GM12874 (cell line): ENCODE measurements at regions not wholly inside any gene's neighbourhood (a gene's known extent, or its start where the extent isn't known, plus 50 kb on each side); places are given as distances from the start of the nearest gene placed in this dataset.

Experiments used
- CTCF ChIP-seq: IDR thresholded peaks from 2 replicates; pipeline ENCODE4 v1.5.1; 2011; ENCODE audit warnings: low read depth, mild to moderate bottlenecking, control low read depth, low read length, moderate library complexity; ENCODE audit not compliant: insufficient read depth

DNA sequence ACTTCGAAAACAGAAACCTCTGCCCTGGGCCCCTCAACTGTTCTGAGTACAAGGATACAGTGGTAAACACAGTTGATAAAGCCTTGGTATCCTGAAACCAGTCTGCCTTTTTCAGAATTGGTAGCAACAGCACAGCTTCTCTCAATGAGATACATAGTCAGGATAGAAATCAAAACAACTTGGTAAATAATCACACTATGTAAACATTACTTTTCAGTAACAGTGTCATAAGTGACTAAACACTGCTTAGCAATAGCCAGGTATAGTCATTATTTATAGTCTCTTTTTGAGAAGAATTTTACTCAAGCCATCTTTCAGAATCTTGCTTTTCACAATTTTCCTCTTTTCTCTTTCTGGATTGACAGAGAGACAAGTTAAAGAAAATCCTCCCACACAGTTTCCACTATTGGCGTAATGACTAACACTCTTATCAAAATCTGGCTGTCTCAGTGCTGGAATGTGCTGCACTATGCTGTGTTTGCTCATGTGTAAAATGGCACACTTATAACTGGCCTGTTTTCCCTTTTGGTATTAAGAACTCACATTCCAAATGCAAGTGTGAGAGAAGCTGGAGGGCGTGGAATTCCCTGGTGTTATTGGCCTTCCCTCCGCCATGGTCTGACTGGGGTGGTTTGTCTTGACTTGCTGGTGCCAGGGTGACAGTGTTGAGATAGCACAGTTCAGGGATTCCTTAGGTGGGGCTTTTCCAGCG lies 368.8 kb downstream of the TDRD3 start:
- no peak for TF ChIP-seq CTCF

- TF ChIP-seq CTCF = no peak
Measured at GRCh38 chr13:60759499-60759898, 362.5 kb downstream of the TDRD3 start.

- no peak for TF ChIP-seq CTCF
Measured at GRCh38 chr13:60758637-60759036, 361.6 kb downstream of the TDRD3 start.

DNA sequence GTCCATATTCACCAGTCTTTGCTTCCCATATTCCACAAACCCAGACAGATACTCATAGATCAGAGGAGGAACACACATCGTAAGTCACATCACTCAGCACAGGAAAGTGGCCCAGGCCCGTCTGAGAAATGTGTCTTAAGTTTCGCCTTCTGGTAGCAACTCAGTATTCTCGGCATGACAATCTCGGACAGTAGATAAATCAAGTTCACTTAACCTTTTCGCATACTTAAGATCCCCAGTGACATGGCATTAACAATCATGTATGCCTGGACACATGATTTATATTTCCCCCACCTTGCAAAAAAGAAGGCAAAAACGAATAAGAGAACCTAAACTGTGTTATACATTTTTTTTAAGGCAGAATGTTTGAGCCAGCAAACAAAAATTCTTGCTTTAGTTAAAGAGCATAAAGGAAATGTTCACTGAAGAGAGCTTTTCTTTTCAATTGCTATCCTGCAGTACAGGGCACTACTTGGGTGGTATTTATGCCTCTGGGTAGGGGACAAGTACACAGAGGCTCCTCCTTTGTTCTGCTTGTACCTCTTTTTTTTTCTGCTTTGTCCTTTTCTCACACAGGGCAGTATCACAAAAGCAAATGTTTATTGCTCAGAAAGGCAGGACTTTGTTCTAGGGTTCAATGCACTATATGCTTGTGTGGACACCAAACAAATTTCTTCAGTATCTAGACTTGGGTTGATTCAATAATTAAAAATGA lies 360.6 kb downstream of the TDRD3 start:
- no peak for TF ChIP-seq CTCF

DNA sequence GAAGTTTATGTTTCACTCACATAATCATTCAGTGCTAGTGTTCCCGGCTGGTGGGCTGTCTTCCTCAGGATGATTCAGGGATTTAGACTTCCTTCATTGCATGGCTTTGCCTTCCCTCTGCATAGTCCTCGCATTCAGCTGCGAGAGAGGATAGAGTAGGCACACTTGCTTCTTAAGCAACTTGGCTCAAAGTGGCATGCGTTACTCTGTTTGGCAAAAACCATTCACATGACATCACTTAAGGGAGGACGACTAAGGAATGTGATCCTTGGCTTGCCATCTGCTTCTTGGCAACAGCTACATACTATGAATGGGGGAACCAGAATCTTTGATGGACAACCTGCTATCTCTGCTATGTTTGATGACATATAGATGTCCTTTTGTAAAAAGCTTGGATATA lies 359.3 kb downstream of the TDRD3 start:
- TF ChIP-seq CTCF = no peak

DNA sequence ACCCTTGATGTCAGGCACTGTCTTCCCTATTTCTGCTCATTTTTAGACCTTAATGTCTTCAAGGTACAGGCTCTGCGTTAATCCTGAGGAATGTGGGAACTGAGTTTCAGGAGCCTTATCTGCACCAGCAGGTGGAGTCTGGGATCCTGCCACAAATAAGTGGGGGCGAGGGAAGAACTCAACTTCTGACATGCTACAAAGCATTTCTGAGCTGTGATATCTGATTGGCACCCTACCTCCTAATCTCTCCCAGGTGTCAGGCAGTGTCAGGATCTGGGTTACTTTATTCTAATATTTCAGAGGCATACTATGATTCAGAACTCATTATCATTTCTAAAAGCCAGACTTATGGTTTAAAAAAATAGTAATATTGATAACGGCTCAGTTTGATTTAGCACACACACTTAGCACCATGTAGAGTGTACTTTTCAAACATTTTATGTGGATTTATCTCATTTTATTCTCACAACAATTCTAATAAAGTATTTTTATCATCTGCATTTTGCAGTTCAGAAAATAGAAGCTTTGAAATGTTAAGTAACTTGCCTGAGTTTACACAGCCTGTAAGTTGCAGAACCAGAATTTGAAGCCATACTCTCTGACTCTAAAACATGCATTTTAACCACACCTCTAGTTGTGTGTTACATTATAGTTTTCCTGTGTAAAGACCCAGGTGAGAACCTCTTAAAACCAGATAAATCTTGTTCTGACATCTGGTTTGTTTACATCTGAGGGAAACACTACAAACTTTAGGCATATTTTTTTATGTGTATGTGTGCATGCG lies 358.6 kb downstream of the TDRD3 start:
- TF ChIP-seq CTCF = no peak
